ENCODE measurements at regions not wholly inside any gene's neighbourhood (a gene's known extent, or its start where the extent isn't known, plus 50 kb on each side); places are given as distances from the start of the nearest gene placed in this dataset.

GRCh38 chr1:115577513-115577912 lies 64.3 kb upstream of the VANGL1 start (continued):
- TF ChIP-seq, protein P1, sequence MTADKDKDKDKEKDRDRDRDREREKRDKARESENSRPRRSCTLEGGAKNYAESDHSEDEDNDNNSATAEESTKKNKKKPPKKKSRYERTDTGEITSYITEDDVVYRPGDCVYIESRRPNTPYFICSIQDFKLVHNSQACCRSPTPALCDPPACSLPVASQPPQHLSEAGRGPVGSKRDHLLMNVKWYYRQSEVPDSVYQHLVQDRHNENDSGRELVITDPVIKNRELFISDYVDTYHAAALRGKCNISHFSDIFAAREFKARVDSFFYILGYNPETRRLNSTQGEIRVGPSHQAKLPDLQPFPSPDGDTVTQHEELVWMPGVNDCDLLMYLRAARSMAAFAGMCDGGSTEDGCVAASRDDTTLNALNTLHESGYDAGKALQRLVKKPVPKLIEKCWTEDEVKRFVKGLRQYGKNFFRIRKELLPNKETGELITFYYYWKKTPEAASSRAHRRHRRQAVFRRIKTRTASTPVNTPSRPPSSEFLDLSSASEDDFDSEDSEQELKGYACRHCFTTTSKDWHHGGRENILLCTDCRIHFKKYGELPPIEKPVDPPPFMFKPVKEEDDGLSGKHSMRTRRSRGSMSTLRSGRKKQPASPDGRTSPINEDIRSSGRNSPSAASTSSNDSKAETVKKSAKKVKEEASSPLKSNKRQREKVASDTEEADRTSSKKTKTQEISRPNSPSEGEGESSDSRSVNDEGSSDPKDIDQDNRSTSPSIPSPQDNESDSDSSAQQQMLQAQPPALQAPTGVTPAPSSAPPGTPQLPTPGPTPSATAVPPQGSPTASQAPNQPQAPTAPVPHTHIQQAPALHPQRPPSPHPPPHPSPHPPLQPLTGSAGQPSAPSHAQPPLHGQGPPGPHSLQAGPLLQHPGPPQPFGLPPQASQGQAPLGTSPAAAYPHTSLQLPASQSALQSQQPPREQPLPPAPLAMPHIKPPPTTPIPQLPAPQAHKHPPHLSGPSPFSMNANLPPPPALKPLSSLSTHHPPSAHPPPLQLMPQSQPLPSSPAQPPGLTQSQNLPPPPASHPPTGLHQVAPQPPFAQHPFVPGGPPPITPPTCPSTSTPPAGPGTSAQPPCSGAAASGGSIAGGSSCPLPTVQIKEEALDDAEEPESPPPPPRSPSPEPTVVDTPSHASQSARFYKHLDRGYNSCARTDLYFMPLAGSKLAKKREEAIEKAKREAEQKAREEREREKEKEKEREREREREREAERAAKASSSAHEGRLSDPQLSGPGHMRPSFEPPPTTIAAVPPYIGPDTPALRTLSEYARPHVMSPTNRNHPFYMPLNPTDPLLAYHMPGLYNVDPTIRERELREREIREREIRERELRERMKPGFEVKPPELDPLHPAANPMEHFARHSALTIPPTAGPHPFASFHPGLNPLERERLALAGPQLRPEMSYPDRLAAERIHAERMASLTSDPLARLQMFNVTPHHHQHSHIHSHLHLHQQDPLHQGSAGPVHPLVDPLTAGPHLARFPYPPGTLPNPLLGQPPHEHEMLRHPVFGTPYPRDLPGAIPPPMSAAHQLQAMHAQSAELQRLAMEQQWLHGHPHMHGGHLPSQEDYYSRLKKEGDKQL (CRISPR knock-in tag; IDR thresholded peaks at IDR 0.05; ENCODE audit: low read depth), result no peak

- Histone ChIP-seq H3K9ac (ENCODE audit: insufficient read depth, low read depth, low read length) (no peak overlapping the region), H3K27ac (ENCODE audit: extremely low read length, insufficient read depth, low read length) (no peak overlapping the region), H3K36me3 (replicated peaks in 1 of 2; ENCODE audit: control insufficient read depth in 1 of 2, insufficient read depth in 2 of 2, low read length in 2 of 2) (no peaks in the 10 kb centered on the region), H3K4me3 (replicated peaks in 1 of 3; ENCODE audit: insufficient read depth in 1 of 3, low read depth in 2 of 3, low read length in 3 of 3) (no peak overlapping the region), H3K9me3 (ENCODE audit: low read length) (peaks cover 15% of the 10 kb centered on the region), H4K20me1 (ENCODE audit: insufficient read depth, low read length) (no peaks in the 10 kb centered on the region), H3K27me3 (ENCODE audit: control insufficient read depth in 1 of 2, insufficient read depth in 2 of 2, low read length in 2 of 2) (no peaks in the 10 kb centered on the region), H3K4me2 (ENCODE audit: low read depth, low read length) (no peak overlapping the region), H2AFZ (ENCODE audit: low read length) (no peak overlapping the region), H3K79me2 (ENCODE audit: insufficient read depth, low read length) (no peaks in the 10 kb centered on the region), H3K4me1 (ENCODE audit: insufficient read depth, low read length) (no peaks in the 10 kb centered on the region)
- FAIRE-seq (no peak), ATAC-seq (no peak), DNase-seq (ENCODE audit: low spot score) (no peak)
- ChIA-PET CTCF (ENCODE audit: low intra/inter-chr PET ratio, low total read pairs) (no interaction called here), POLR2A (no interaction called here)
- intact Hi-C loops (cut with micrococcal nuclease; ENCODE audit: unreplicated experiment), result no loop called here
- no TSS peak for BruUV-seq (replicated peaks)
- TF ChIP-seq MTA1 (CRISPR knock-in tag; IDR thresholded peaks at IDR 0.05; ENCODE audit: borderline replicate concordance) (no peak), ZNF781 (CRISPR knock-in tag; IDR thresholded peaks at IDR 0.05; ENCODE audit: borderline replicate concordance, not compliant biosample characterization) (no peak), ZSCAN9 (CRISPR knock-in tag; IDR thresholded peaks at IDR 0.05; ENCODE audit: borderline replicate concordance) (no peak)
- TF ChIP-seq, protein P2, sequence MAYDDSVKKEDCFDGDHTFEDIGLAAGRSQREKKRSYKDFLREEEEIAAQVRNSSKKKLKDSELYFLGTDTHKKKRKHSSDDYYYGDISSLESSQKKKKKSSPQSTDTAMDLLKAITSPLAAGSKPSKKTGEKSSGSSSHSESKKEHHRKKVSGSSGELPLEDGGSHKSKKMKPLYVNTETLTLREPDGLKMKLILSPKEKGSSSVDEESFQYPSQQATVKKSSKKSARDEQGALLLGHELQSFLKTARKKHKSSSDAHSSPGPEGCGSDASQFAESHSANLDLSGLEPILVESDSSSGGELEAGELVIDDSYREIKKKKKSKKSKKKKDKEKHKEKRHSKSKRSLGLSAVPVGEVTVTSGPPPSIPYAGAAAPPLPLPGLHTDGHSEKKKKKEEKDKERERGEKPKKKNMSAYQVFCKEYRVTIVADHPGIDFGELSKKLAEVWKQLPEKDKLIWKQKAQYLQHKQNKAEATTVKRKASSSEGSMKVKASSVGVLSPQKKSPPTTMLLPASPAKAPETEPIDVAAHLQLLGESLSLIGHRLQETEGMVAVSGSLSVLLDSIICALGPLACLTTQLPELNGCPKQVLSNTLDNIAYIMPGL (CRISPR knock-in tag; IDR thresholded peaks at IDR 0.05; ENCODE audit: borderline replicate concordance in 1 of 2, low read depth in 1 of 2), result no peak
- in situ Hi-C loops (cut with HindIII; ENCODE audit: extremely low pct_ligation_motif_present, low pct_unique_long_range_greater_than_20kb), result no loop called here
Measured at GRCh38 chr1:115575661-115576060, 66.1 kb upstream of the VANGL1 start.

All from HepG2 (cell line).